Esophagus squamous epithelium (tissue), 4 donors: ENCODE measurements at regions not wholly inside any gene's neighbourhood (a gene's known extent, or its start where the extent isn't known, plus 50 kb on each side); places are given as distances from the start of the nearest gene placed in this dataset.

Experiments
- CTCF ChIP-seq, 6 experiments: fragments of 450-650 bp in 4 of 6; fragments of 200-600 bp in 2 of 6; sonication (generic) in 2 of 6; IDR thresholded peaks; one replicate each; pipeline ENCODE4 v1.5.1; 2016 to 2019; ENCODE audit warnings: antibody characterized with exemption in 6 of 6, mild to moderate bottlenecking in 4 of 6, moderate library complexity in 4 of 6
- POLR2A ChIP-seq, 4 donors: fragments of 450-650 bp; IDR thresholded peaks; one replicate each; pipeline ENCODE4 v1.6.1; 2017; ENCODE audit warnings: antibody characterized with exemption in 4 of 4, mild to moderate bottlenecking in 4 of 4, moderate library complexity in 3 of 4

- TF ChIP-seq CTCF (IDR thresholded peaks at IDR 0.05) (no peak), POLR2A (IDR thresholded peaks at IDR 0.05) (no peak)
Observed at GRCh38 chr14:29236848-29237247, 470.3 kb downstream of the FOXG1 start.
